Raji (cell line): ENCODE measurements at regions not wholly inside any gene's neighbourhood (a gene's known extent, or its start where the extent isn't known, plus 50 kb on each side); places are given as distances from the start of the nearest gene placed in this dataset.

ENCODE experiments used
- POLR2A ChIP-seq: IDR thresholded peaks from 2 replicates; pipeline ENCODE4 v1.6.1; 2011; ENCODE audit warnings: low read depth, low read length, control low read depth; ENCODE audit not compliant: insufficient read depth

- no peak for TF ChIP-seq POLR2A
Observed at GRCh38 chr14:71709987-71710386, 222.2 kb upstream of the RGS6 start.

- TF ChIP-seq POLR2A, result no peak
Observed at GRCh38 chr14:71711125-71711524, 221.1 kb upstream of the RGS6 start.

GRCh38 chr14:71711619-71712018, 220.6 kb upstream of the RGS6 start:
- no peak for TF ChIP-seq POLR2A

GRCh38 chr14:71712478-71712877, 219.8 kb upstream of the RGS6 start:
- no peak for TF ChIP-seq POLR2A

- TF ChIP-seq POLR2A, result no peak
Observed at GRCh38 chr14:71713016-71713415, 219.2 kb upstream of the RGS6 start.

- TF ChIP-seq POLR2A, result no peak
Observed at GRCh38 chr14:71713451-71713850, 218.8 kb upstream of the RGS6 start.

- TF ChIP-seq POLR2A, result no peak
Observed at GRCh38 chr14:71714225-71714624, 218.0 kb upstream of the RGS6 start.

GRCh38 chr14:71716041-71716772, 216.0 kb upstream of the RGS6 start:
- TF ChIP-seq POLR2A, result no peak

GRCh38 chr14:71720978-71721624, 211.1 kb upstream of the RGS6 start:
- TF ChIP-seq POLR2A, result no peak

- no peak for TF ChIP-seq POLR2A
Observed at GRCh38 chr14:71721791-71722190, 210.4 kb upstream of the RGS6 start.

- no peak for TF ChIP-seq POLR2A
Observed at GRCh38 chr14:71722885-71723284, 209.3 kb upstream of the RGS6 start.

- TF ChIP-seq POLR2A, result no peak
Observed at GRCh38 chr14:71725922-71726579, 206.2 kb upstream of the RGS6 start.

- TF ChIP-seq POLR2A, result no peak
Observed at GRCh38 chr14:71726580-71727021, 205.6 kb upstream of the RGS6 start.

- TF ChIP-seq POLR2A, result no peak
Observed at GRCh38 chr14:71728386-71728785, 203.8 kb upstream of the RGS6 start.

GRCh38 chr14:71729596-71729995, 202.6 kb upstream of the RGS6 start:
- TF ChIP-seq POLR2A, result no peak

GRCh38 chr14:71730471-71730870, 201.8 kb upstream of the RGS6 start:
- no peak for TF ChIP-seq POLR2A
